ENCODE measurements at regions not wholly inside any gene's neighbourhood (a gene's known extent, or its start where the extent isn't known, plus 50 kb on each side); places are given as distances from the start of the nearest gene placed in this dataset.
"Not testable (repeated sequence)": the region's sequence is repeated elsewhere in the genome, so short reads cannot be mapped to it uniquely, and the experiment has no call there.

DNA sequence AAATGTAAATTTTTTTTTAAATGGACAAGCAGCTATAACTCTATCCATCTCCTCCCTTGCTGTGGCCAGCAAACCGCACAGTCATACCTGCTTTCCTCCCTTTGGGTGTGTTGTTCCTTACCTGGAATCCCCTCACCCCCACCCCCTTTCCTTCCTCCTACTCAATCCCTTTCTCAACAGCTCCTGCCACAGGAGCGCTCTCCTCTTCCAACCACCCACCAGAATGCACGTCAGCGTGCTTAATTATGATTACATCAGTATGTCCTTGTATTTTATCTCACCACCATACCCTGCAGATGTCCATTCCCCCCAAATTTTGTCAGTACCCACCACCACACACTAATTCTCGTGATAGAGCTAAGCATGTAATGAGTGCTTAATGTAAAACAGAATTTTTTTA lies 60.9 kb upstream of the LMO2 start:
- no peak for DNase-seq (ENCODE audit: low read depth)
- H3K4me3 ChIP-seq (ENCODE audit: low read depth, low read length), result no peak overlapping the region
- TF ChIP-seq CTCF (IDR thresholded peaks at IDR 0.05; ENCODE audit: low read depth, low read length, missing control alignments), result no peak

DNA sequence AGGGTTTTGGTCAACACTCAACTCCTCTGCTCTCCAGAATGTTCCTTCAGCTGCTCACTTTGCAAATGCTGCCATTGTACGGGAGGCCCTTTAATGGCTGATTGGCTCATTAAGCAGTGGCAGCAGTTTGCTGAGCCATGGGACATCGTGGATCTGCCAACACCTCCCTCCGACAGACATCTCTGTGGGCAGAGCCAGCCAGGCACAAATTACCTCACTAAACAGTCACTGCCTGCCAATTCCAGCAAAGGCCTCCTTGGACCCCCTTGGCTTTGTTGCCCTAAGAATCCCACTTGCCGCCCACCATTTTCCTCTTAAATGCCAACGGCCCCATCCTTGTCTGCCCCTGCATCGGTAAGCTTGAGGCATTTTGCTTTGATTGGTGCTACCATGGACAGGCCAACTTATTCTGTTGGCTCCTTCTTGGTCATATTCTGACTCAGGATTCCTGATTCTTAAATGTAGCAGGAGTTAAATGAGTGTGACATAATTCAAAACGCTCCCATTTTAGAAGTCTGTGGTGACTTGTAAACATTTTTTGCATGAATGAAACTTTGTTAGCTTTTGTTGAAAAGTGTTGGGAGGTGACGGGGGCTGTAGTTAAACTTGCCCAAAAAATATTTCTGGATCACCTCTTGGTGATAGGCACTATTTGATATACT lies 57.5 kb upstream of the LMO2 start:
- no peak for TF ChIP-seq CTCF (IDR thresholded peaks at IDR 0.05; ENCODE audit: low read depth, low read length, missing control alignments)
- H3K4me3 ChIP-seq (ENCODE audit: low read depth, low read length), result no peak overlapping the region
- DNase-seq (ENCODE audit: low read depth), result no peak

DNA sequence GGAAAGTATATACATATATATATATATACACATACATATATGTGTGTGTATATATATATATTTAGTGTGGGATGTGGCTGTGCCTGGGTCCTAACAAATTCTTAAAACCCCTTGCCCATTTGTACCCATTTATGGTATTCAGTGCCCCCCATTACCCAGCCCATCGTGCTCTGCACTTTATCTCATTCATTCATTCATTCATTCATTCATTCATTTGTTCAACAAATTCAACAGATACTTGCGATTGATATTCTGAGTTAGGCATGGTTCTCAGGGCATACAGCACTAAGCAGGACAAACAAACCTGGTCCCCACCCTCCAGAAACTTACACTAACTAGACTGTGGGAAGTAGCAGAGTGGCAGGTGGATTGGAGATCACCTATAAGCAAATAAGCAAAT lies 56.6 kb upstream of the LMO2 start:
- DNase-seq (ENCODE audit: low read depth), result no peak
- no peak for TF ChIP-seq CTCF (IDR thresholded peaks at IDR 0.05; ENCODE audit: low read depth, low read length, missing control alignments)
- no peak overlapping the region for H3K4me3 ChIP-seq (ENCODE audit: low read depth, low read length)

DNA sequence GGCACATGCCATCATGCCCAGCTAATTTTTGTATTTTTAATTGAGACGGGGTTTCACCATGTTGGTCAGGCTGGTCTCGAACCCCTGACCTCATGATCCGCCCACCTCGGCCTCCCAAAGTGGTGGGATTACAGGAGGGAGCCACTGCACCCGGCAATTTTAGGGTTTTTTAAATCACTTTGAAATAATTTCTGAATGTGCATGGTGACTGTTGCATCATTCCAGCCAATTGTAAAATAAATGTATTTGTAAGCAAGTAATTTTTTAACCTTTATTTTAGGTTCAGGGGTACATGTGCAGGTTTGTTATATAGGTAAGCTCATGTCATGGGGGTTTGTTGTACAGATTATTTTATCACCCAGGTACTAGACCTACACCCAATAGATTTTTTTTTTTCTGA lies 56.0 kb upstream of the LMO2 start:
- not testable (repeated sequence) for H3K4me3 ChIP-seq (ENCODE audit: low read depth, low read length); DNase-seq (ENCODE audit: low read depth)

- TF ChIP-seq CTCF (IDR thresholded peaks at IDR 0.05; ENCODE audit: low read depth, low read length, missing control alignments), result no peak
- DNase-seq (ENCODE audit: low read depth), result no peak
- no peak overlapping the region for H3K4me3 ChIP-seq (ENCODE audit: low read depth, low read length)
Observed at GRCh38 chr11:33946930-33947329, 55.1 kb upstream of the LMO2 start.

DNA sequence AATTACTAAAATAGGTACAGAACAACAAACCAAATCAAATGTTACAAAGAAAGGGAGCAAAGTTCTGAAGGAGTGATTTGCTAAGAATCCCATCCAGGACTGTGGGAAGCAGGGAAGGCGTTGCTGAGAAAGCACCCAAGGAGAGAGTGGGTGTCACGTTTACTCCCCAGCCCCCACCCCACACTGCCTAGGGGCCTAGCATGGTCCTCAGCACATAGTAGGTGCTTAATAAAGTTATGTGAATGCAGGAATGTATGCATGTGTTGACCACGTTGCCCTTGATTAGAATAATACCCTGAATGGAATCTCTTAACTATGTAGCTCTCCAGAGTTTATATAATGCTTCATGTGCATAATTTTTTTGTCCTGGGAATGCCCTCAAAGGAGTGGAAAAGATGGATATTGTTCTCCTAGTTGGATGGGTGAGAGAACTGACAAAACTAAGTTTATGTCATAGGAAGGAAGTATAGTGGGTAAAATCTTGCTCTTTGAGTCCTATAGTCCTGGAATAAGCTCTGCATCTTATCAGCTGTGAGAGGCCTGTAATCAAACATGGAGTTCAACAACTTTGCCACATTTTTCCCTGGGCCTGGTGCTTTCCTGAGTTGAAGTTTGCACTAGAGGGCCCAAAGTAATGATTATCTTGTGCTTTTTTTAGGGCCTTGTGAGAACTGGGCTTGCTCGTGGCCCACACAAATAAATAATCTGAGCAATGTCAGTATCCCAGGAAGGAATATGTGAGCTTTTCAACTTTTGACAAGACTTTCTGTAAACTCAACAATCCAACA lies 53.8 kb upstream of the LMO2 start:
- no peak overlapping the region for H3K4me3 ChIP-seq (ENCODE audit: low read depth, low read length)
- DNase-seq (ENCODE audit: low read depth), result no peak
- TF ChIP-seq CTCF (IDR thresholded peaks at IDR 0.05; ENCODE audit: low read depth, low read length, missing control alignments), result no peak

- no peak for TF ChIP-seq CTCF (IDR thresholded peaks at IDR 0.05; ENCODE audit: low read depth, low read length, missing control alignments)
- no peak overlapping the region for H3K4me3 ChIP-seq (ENCODE audit: low read depth, low read length)
- DNase-seq (ENCODE audit: low read depth), result no peak
Observed at GRCh38 chr11:33944693-33945424, 53.0 kb upstream of the LMO2 start.
